Ramos (cell line): ENCODE measurements at regions not wholly inside any gene's neighbourhood (a gene's known extent, or its start where the extent isn't known, plus 50 kb on each side); places are given as distances from the start of the nearest gene placed in this dataset.

Experiments used
- in situ Hi-C: fragments of 300-500 bp; cut with MboI; formaldehyde crosslinking; loops from one replicate; pipeline ENCODE4 v1.14.3; 2022; ENCODE audit warnings: low sequenced_read_pairs; ENCODE audit not compliant: unreplicated experiment

GRCh38 chr13:81795710-81796109, 1454.8 kb upstream of the SPRY2 start:
- in situ Hi-C loops: no loop called here

GRCh38 chr13:81791641-81792040, 1450.7 kb upstream of the SPRY2 start:
- in situ Hi-C loops: no loop called here

GRCh38 chr13:81781471-81781870, 1440.5 kb upstream of the SPRY2 start:
- in situ Hi-C loops: no loop called here

GRCh38 chr13:81779876-81780275, 1439.0 kb upstream of the SPRY2 start:
- in situ Hi-C loops: no loop called here

GRCh38 chr13:81778350-81778749, 1437.4 kb upstream of the SPRY2 start:
- in situ Hi-C loops: no loop called here

- in situ Hi-C loops: no loop called here
Measured at GRCh38 chr13:81773263-81773662, 1432.3 kb upstream of the SPRY2 start.

GRCh38 chr13:81771951-81772350, 1431.0 kb upstream of the SPRY2 start:
- in situ Hi-C loops: no loop called here

GRCh38 chr13:81770868-81771505, 1430.1 kb upstream of the SPRY2 start:
- in situ Hi-C loops: no loop called here

- in situ Hi-C loops: no loop called here
Measured at GRCh38 chr13:81762449-81762848, 1421.5 kb upstream of the SPRY2 start.

- in situ Hi-C loops: no loop called here
Measured at GRCh38 chr13:81760316-81760715, 1419.4 kb upstream of the SPRY2 start.

GRCh38 chr13:81757348-81757970, 1416.5 kb upstream of the SPRY2 start:
- in situ Hi-C loops: no loop called here

- in situ Hi-C loops: no loop called here
Measured at GRCh38 chr13:81745391-81745790, 1404.5 kb upstream of the SPRY2 start.

GRCh38 chr13:81738364-81738763, 1397.4 kb upstream of the SPRY2 start:
- in situ Hi-C loops: no loop called here

- in situ Hi-C loops: no loop called here
Measured at GRCh38 chr13:81726037-81726726, 1385.3 kb upstream of the SPRY2 start.

- in situ Hi-C loops: no loop called here
Measured at GRCh38 chr13:81722456-81722855, 1381.5 kb upstream of the SPRY2 start.

GRCh38 chr13:81721400-81721799, 1380.5 kb upstream of the SPRY2 start:
- in situ Hi-C loops: no loop called here

GRCh38 chr13:81714513-81714912, 1373.6 kb upstream of the SPRY2 start:
- in situ Hi-C loops: no loop called here

- in situ Hi-C loops: no loop called here
Measured at GRCh38 chr13:81713201-81713600, 1372.3 kb upstream of the SPRY2 start.

GRCh38 chr13:81697826-81698225, 1356.9 kb upstream of the SPRY2 start:
- in situ Hi-C loops: no loop called here

- in situ Hi-C loops: no loop called here
Measured at GRCh38 chr13:81686877-81687276, 1346.0 kb upstream of the SPRY2 start.

GRCh38 chr13:81683521-81683920, 1342.6 kb upstream of the SPRY2 start:
- in situ Hi-C loops: no loop called here
